IMR-90 (cell line): ENCODE measurements at regions not wholly inside any gene's neighbourhood (a gene's known extent, or its start where the extent isn't known, plus 50 kb on each side); places are given as distances from the start of the nearest gene placed in this dataset.

Experiments
- ATAC-seq: fragments of 200-7000 bp; cut with Tn5 transposase; 2 replicates; pipeline ENCODE4 v1.9.1; 2020; ENCODE audit warnings: low read depth, mild to moderate bottlenecking, moderate library complexity
- BruUV-seq: library from RNA; stranded (reverse); fragments of 400-500 nt; replicated peaks from 2 replicates; lab custom pipeline; 2021; lab: Mats Ljungman, UMichigan
- CTCF ChIA-PET: fragments of 300-600 bp; formaldehyde crosslinking; extraction: SDS; loops from one replicate; lab custom pipeline; 2021; ENCODE audit warnings: antibody characterized with exemption; lab: Yijun Ruan, JAX
- POLR2A ChIA-PET: fragments of 300-600 bp; sonication (Branson Sonifier 250); formaldehyde crosslinking; loops from one replicate; lab custom pipeline; 2022; ENCODE audit warnings: antibody characterized with exemption; ENCODE audit not compliant: unreplicated experiment; lab: Charles Lee
- DNase-seq: peaks from one replicate; pipeline ENCODE4 v3.0.0; 2013
- H2AFZ ChIP-seq: replicated peaks from 2 replicates; pipeline ENCODE3; 2013; ENCODE audit warnings: low read length, mild to moderate bottlenecking; ENCODE audit not compliant: poor library complexity
- H2AK5ac ChIP-seq: 2 replicates; pipeline ENCODE4 v1.6.1; 2013; ENCODE audit warnings: low read depth, low read length, inconsistent platforms
- H2AK9ac ChIP-seq: replicated peaks from 2 replicates; pipeline ENCODE3; 2013; ENCODE audit warnings: mild to moderate bottlenecking, low read depth, low read length, moderate library complexity; ENCODE audit not compliant: poor library complexity
- H2BK120ac ChIP-seq: 2 replicates; pipeline ENCODE4 v1.6.1; 2013; ENCODE audit warnings: low read depth, low read length, inconsistent platforms
- H2BK15ac ChIP-seq: 3 replicates; pipeline ENCODE4 v1.6.1; 2013; ENCODE audit warnings: low read depth, low read length, inconsistent platforms
- H2BK20ac ChIP-seq: 2 replicates; pipeline ENCODE4 v1.6.1; 2013; ENCODE audit warnings: low read depth, mild to moderate bottlenecking, inconsistent platforms, low read length, moderate library complexity
- H2BK5ac ChIP-seq: 2 replicates; pipeline ENCODE4 v1.6.1; 2013; ENCODE audit warnings: mild to moderate bottlenecking, low read depth, low read length, inconsistent platforms; ENCODE audit not compliant: poor library complexity, severe bottlenecking
- H3K14ac ChIP-seq: replicated peaks from 2 replicates; pipeline ENCODE4 v1.6.1; 2013; ENCODE audit warnings: low read depth, low read length, inconsistent platforms
- H3K18ac ChIP-seq: 2 replicates; pipeline ENCODE4 v1.6.1; 2013; ENCODE audit warnings: low read depth, low read length, control low read depth
- H3K23ac ChIP-seq: 2 replicates; pipeline ENCODE4 v1.6.1; 2013; ENCODE audit warnings: low read depth, low read length, inconsistent platforms
- H3K27ac ChIP-seq: 2 replicates; pipeline ENCODE4 v1.5.1; 2013; ENCODE audit warnings: mild to moderate bottlenecking, control low read depth, low read length; ENCODE audit not compliant: insufficient read depth
- H3K27me3 ChIP-seq: 2 replicates; pipeline ENCODE4 v1.6.1; 2013; ENCODE audit warnings: low read length; ENCODE audit not compliant: control insufficient read depth, insufficient read depth
- H3K36me3 ChIP-seq: 2 replicates; pipeline ENCODE4 v1.6.1; 2013; ENCODE audit warnings: low read length, mixed read lengths; ENCODE audit not compliant: control insufficient read depth, insufficient read depth
- H3K4ac ChIP-seq: 2 replicates; pipeline ENCODE4 v1.6.1; 2013; ENCODE audit warnings: low read depth, low read length, inconsistent platforms
- H3K4me1 ChIP-seq: 2 replicates; pipeline ENCODE4 v1.6.1; 2013; ENCODE audit warnings: low read length, mixed read lengths; ENCODE audit not compliant: control insufficient read depth, insufficient read depth
- H3K4me2 ChIP-seq: 2 replicates; pipeline ENCODE4 v1.6.1; 2013; ENCODE audit warnings: low read depth, mild to moderate bottlenecking, control low read depth, low read length, moderate library complexity
- H3K4me3 ChIP-seq: 2 replicates; pipeline ENCODE4 v1.5.1; 2013; ENCODE audit warnings: low read depth, mild to moderate bottlenecking, control low read depth, low read length, moderate library complexity; ENCODE audit not compliant: insufficient read depth
- H3K56ac ChIP-seq: 2 replicates; pipeline ENCODE4 v1.6.1; 2013; ENCODE audit warnings: low read length, inconsistent platforms; ENCODE audit not compliant: insufficient read depth; ENCODE audit errors: extremely low read depth
- H3K79me1 ChIP-seq, 2 experiments: 2 replicates each; pipeline ENCODE4 v1.6.1; 2013; ENCODE audit warnings: low read length in 2 of 2, inconsistent platforms in 1 of 2, low read depth in 1 of 2
- H3K9ac ChIP-seq: 2 replicates; pipeline ENCODE4 v1.6.1; 2013; ENCODE audit warnings: low read depth, low read length, control low read depth
- H3K9me1 ChIP-seq: 2 replicates; pipeline ENCODE4 v1.6.1; 2013; ENCODE audit warnings: low read length, inconsistent platforms; ENCODE audit not compliant: insufficient read depth
- H3K9me3 ChIP-seq: 2 replicates; pipeline ENCODE4 v1.6.1; 2013; ENCODE audit warnings: low read length; ENCODE audit not compliant: control insufficient read depth, insufficient read depth
- H4K20me1 ChIP-seq: 2 replicates; pipeline ENCODE4 v1.6.1; 2013; ENCODE audit warnings: low read length, inconsistent platforms; ENCODE audit not compliant: insufficient read depth
- H4K5ac ChIP-seq: 2 replicates; pipeline ENCODE4 v1.6.1; 2013; ENCODE audit warnings: mild to moderate bottlenecking, low read depth, low read length, control low read depth
- H4K8ac ChIP-seq, 2 experiments: 2 replicates each; pipeline ENCODE4 v1.6.1; 2013; ENCODE audit warnings: low read depth in 2 of 2, low read length in 2 of 2, control low read depth in 1 of 2, inconsistent platforms in 1 of 2
- H4K91ac ChIP-seq: 2 replicates; pipeline ENCODE4 v1.6.1; 2013; ENCODE audit warnings: low read depth, low read length, inconsistent platforms; ENCODE audit not compliant: insufficient read depth
- MAZ ChIP-seq: IDR thresholded peaks from 2 replicates; pipeline ENCODE4 v1.6.1; 2012; ENCODE audit warnings: low read depth, mild to moderate bottlenecking, low read length, improper control_type of control experiment, moderate library complexity, borderline replicate concordance
- WGBS, 2 experiments: methylation state at CpG; one replicate each; pipeline versions ENCODE4 v1.1.5 to v1.1.7; 2013; ENCODE audit warnings: missing lambda C conversion rate in 2 of 2; ENCODE audit not compliant: insufficient read length in 1 of 2; ENCODE audit errors: extremely low coverage in 2 of 2; 5-methylcytosine and 5-hydroxymethylcytosine counted together
- dilution Hi-C: fragments of 300-500 bp; cut with HindIII; formaldehyde crosslinking; loops from one replicate; pipeline ENCODE4 v1.14.3; 2018; ENCODE audit warnings: low sequenced_read_pairs; ENCODE audit not compliant: unreplicated experiment
- in situ Hi-C: fragments of 300-500 bp; cut with MboI; formaldehyde crosslinking; loops from 3 replicates; pipeline ENCODE4 v1.14.3; 2019; ENCODE audit warnings: low sequenced_read_pairs, inconsistent platforms, mixed read lengths
- intact Hi-C: fragments of 100-400 bp; cut with micrococcal nuclease; formaldehyde crosslinking; loops from 2 replicates; pipeline ENCODE4 v1.10.0; 2022
- TF ChIP-seq, protein P1 (sequence below): fragments of 150-350 bp; IDR thresholded peaks from 2 replicates; pipeline ENCODE4 v1.6.1; 2017; ENCODE audit warnings: mild to moderate bottlenecking, antibody characterized with exemption, low read length, low read depth

DNA sequence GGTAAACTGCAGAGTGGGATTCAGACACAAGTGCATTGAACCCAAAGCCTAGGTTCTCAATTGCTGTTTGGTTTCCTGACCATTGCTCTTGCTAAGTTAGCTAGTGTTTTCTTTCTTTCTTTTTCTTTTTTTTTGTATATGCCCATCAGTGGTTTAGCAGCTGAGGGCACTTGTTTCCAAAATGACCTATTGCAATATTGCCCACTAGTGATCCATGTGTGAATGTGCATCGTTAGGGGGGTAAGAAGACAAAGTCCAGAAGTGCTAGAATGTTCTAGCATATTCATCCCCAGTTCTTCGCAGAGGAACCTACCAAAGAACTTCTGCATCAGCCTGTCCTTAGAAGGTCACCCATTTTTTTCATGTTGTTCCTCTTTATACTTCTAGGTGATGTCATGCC, 252.8 kb upstream of the GPR26 start:
- Histone ChIP-seq H4K8ac (no peak overlapping the region), H4K91ac (no peak overlapping the region), H4K20me1 (no peaks in the 10 kb centered on the region), H2AK5ac (no peak overlapping the region), H3K23ac (no peak overlapping the region), H2BK120ac (no peak overlapping the region), H3K56ac (no peak overlapping the region), H3K9me1 (no peaks in the 10 kb centered on the region), H4K5ac (no peak overlapping the region), H3K36me3 (no peaks in the 10 kb centered on the region), H3K14ac (no peak overlapping the region), H2BK20ac (no peak overlapping the region), H3K4me2 (no peak overlapping the region), H2AFZ (no peak overlapping the region), H3K18ac (no peak overlapping the region), H3K4me3 (no peak overlapping the region), H2BK15ac (no peak overlapping the region), H3K27me3 (no peaks in the 10 kb centered on the region), H3K4ac (no peak overlapping the region), H3K79me1 (no peaks in the 10 kb centered on the region), H3K9me3 (peaks cover 17% of the 10 kb centered on the region), H3K4me1 (no peaks in the 10 kb centered on the region), H2AK9ac (no peak overlapping the region), H2BK5ac (no peak overlapping the region), H3K9ac (no peak overlapping the region), H3K27ac (no peak overlapping the region)
- DNase-seq: no peak
- BruUV-seq: no TSS peak
- no CpG with 5 or more reads among the region's 2 CpGs for WGBS, 2 experiments
- no peak for ATAC-seq
- ChIA-PET POLR2A (no interaction called here), CTCF (no interaction called here)
- in situ Hi-C loops: no loop called here
- intact Hi-C loops: no loop called here
- TF ChIP-seq, protein P1, sequence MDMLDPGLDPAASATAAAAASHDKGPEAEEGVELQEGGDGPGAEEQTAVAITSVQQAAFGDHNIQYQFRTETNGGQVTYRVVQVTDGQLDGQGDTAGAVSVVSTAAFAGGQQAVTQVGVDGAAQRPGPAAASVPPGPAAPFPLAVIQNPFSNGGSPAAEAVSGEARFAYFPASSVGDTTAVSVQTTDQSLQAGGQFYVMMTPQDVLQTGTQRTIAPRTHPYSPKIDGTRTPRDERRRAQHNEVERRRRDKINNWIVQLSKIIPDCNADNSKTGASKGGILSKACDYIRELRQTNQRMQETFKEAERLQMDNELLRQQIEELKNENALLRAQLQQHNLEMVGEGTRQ: no peak
- TF ChIP-seq MAZ: no peak
- dilution Hi-C loops: no loop called here
